ENCODE measurements at regions not wholly inside any gene's neighbourhood (a gene's known extent, or its start where the extent isn't known, plus 50 kb on each side); places are given as distances from the start of the nearest gene placed in this dataset.

- DNase-seq (ENCODE audit: low read depth), result no peak
- no peak overlapping the region for H3K4me3 ChIP-seq (ENCODE audit: low read depth, low read length)
- TF ChIP-seq CTCF (IDR thresholded peaks at IDR 0.05; ENCODE audit: insufficient read depth, low read length), result no peak
Observed at GRCh38 chr3:140829796-140830195, 111.8 kb upstream of the SLC25A36 start.

- no peak for DNase-seq (ENCODE audit: low read depth)
- no peak overlapping the region for H3K4me3 ChIP-seq (ENCODE audit: low read depth, low read length)
- TF ChIP-seq CTCF (IDR thresholded peaks at IDR 0.05; ENCODE audit: insufficient read depth, low read length), result no peak
Observed at GRCh38 chr3:140830391-140830790, 111.2 kb upstream of the SLC25A36 start.

GRCh38 chr3:140832883-140833282, 108.8 kb upstream of the SLC25A36 start:
- no peak for TF ChIP-seq CTCF (IDR thresholded peaks at IDR 0.05; ENCODE audit: insufficient read depth, low read length)
- H3K4me3 ChIP-seq (ENCODE audit: low read depth, low read length), result no peak overlapping the region
- DNase-seq (ENCODE audit: low read depth), result no peak

GRCh38 chr3:140834266-140835037, 107.2 kb upstream of the SLC25A36 start:
- TF ChIP-seq CTCF (IDR thresholded peaks at IDR 0.05; ENCODE audit: insufficient read depth, low read length), result no peak
- no peak overlapping the region for H3K4me3 ChIP-seq (ENCODE audit: low read depth, low read length)
- DNase-seq (ENCODE audit: low read depth), result no peak

GRCh38 chr3:140842984-140843649, 98.5 kb upstream of the SLC25A36 start:
- no peak overlapping the region for H3K4me3 ChIP-seq (ENCODE audit: low read depth, low read length)

GRCh38 chr3:140843656-140844055, 98.0 kb upstream of the SLC25A36 start:
- DNase-seq (ENCODE audit: low read depth), result no peak
- H3K4me3 ChIP-seq (ENCODE audit: low read depth, low read length), result no peak overlapping the region
- no peak for TF ChIP-seq CTCF (IDR thresholded peaks at IDR 0.05; ENCODE audit: insufficient read depth, low read length)

More at GRCh38 chr3:140842984-140843649, 98.5 kb upstream of the SLC25A36 start:
- no peak for DNase-seq (ENCODE audit: low read depth)
- no peak for TF ChIP-seq CTCF (IDR thresholded peaks at IDR 0.05; ENCODE audit: insufficient read depth, low read length)

Measured in fibroblast of the aortic adventitia (primary cell).